ENCODE measurements at regions not wholly inside any gene's neighbourhood (a gene's known extent, or its start where the extent isn't known, plus 50 kb on each side); places are given as distances from the start of the nearest gene placed in this dataset.

GRCh38 chr1:38334930-38335592 is 288.5 kb upstream of the POU3F1 start (continued):
- TF ChIP-seq REST (IDR thresholded peaks at IDR 0.05) (no peak), FOXA2 (IDR thresholded peaks at IDR 0.05) (no peak), EGR1 (IDR thresholded peaks at IDR 0.05; ENCODE audit: low read depth in 2 of 2) (no peak), ZBTB33 (IDR thresholded peaks at IDR 0.05) (no peak), HNF4G (IDR thresholded peaks at IDR 0.05) (no peak)

GRCh38 chr1:38332649-38333310 is 286.2 kb upstream of the POU3F1 start:
- Histone ChIP-seq H3K27ac (ENCODE audit: low read depth in 1 of 2, low read length in 2 of 2) (no peak overlapping the region), H3K9me3 (ENCODE audit: control insufficient read depth in 4 of 4, low read length in 3 of 4) (no peaks in the 10 kb centered on the region), H3K4me3 (ENCODE audit: low read depth in 1 of 3, low read length in 3 of 3) (no peak overlapping the region), H3K9ac (ENCODE audit: low read depth in 1 of 2, low read length in 2 of 2) (no peak overlapping the region), H3K27me3 (ENCODE audit: control insufficient read depth in 4 of 4, insufficient read depth in 4 of 4, low read length in 3 of 4) (peaks cover 0 to 6% (median 0%) of the 10 kb centered on the region in 4 donors), H3K4me1 (ENCODE audit: control insufficient read depth in 4 of 4, insufficient read depth in 4 of 4, low read length in 3 of 4) (peaks cover 0 to 3% (median 0%) of the 10 kb centered on the region in 4 donors), H3K36me3 (ENCODE audit: control insufficient read depth in 4 of 4, insufficient read depth in 3 of 4, low read depth in 1 of 4, low read length in 3 of 4) (no peaks in the 10 kb centered on the region)
- WGBS, result 72% methylated on average over 7 of the region's 7 CpGs
- no peak for DNase-seq (ENCODE audit: low spot score)
- no peak for TF ChIP-seq HNF4A (conservative IDR thresholded peaks at IDR 0.05)
- TF ChIP-seq EGR1 (IDR thresholded peaks at IDR 0.05; ENCODE audit: low read depth in 2 of 2), result no peak
- no peak for TF ChIP-seq REST (IDR thresholded peaks at IDR 0.05)
- no peak for TF ChIP-seq YY1 (IDR thresholded peaks at IDR 0.05)
- TF ChIP-seq HNF4G (IDR thresholded peaks at IDR 0.05), result no peak
- TF ChIP-seq FOXA2 (IDR thresholded peaks at IDR 0.05), result no peak
- TF ChIP-seq FOXA1 (IDR thresholded peaks at IDR 0.05), result no peak
- TF ChIP-seq ATF3 (IDR thresholded peaks at IDR 0.05), result no peak

All from liver (tissue), 7 donors.